GM12865 (cell line): ENCODE measurements at regions not wholly inside any gene's neighbourhood (a gene's known extent, or its start where the extent isn't known, plus 50 kb on each side); places are given as distances from the start of the nearest gene placed in this dataset.
"Not testable (repeated sequence)": the region's sequence is repeated elsewhere in the genome, so short reads cannot be mapped to it uniquely, and the experiment has no call there.

Experiments
- DNase-seq: peaks from one replicate; pipeline ENCODE4 v3.0.0; 2010; ENCODE audit warnings: low read depth
- H3K4me3 ChIP-seq: 2 replicates; pipeline ENCODE4 v1.5.1; 2011; ENCODE audit warnings: mild to moderate bottlenecking, low read depth, low read length, control low read depth
- TF ChIP-seq, protein P1 (sequence below): IDR thresholded peaks from 2 replicates; pipeline ENCODE4 v1.5.1; 2011; ENCODE audit warnings: low read length, control low read depth, low read depth, inconsistent platforms; ENCODE audit not compliant: insufficient read depth; ENCODE audit errors: missing control alignments

DNA sequence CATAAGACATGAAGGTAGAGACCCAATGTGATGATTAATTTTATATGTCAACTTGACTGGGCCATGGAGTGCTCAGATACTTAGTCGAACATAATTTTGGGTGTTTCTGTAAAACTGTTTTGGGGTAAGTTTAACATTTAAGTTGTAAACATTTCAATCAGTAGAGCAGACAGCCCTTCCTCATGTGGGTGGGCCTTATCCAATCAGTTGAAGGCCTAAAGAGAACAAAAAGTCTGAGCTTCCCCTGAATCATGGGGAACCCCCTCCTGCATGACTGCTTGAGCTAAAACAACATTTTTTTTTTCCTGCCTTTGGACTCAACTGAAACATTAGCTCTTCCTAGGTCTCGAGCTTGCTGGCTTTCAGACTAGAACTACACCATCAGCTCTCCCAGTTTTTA, 327.3 kb upstream of the SOX9 start:
- TF ChIP-seq, protein P1, sequence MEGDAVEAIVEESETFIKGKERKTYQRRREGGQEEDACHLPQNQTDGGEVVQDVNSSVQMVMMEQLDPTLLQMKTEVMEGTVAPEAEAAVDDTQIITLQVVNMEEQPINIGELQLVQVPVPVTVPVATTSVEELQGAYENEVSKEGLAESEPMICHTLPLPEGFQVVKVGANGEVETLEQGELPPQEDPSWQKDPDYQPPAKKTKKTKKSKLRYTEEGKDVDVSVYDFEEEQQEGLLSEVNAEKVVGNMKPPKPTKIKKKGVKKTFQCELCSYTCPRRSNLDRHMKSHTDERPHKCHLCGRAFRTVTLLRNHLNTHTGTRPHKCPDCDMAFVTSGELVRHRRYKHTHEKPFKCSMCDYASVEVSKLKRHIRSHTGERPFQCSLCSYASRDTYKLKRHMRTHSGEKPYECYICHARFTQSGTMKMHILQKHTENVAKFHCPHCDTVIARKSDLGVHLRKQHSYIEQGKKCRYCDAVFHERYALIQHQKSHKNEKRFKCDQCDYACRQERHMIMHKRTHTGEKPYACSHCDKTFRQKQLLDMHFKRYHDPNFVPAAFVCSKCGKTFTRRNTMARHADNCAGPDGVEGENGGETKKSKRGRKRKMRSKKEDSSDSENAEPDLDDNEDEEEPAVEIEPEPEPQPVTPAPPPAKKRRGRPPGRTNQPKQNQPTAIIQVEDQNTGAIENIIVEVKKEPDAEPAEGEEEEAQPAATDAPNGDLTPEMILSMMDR, result no peak
- no peak for DNase-seq
- H3K4me3 ChIP-seq, result no peak overlapping the region

DNA sequence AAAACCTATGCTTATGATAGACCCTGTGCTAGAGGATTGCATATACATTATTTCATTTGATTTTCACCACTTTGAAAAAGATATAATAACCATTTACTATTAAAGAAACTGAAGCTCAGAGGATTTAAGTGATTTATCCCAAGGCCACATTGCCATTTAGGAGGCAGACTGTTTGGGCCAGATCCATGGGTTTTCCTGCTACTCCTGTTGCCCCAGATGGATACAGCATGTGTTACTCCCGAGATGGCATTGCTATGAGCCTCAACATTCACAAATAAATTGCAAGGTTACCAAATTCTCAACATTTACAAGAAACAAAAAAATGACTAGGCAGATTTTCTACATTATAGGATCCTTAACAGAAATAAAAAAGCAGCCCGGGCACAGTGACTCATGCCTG, 322.1 kb upstream of the SOX9 start:
- no peak overlapping the region for H3K4me3 ChIP-seq
- no peak for DNase-seq
- TF ChIP-seq, protein P1, result no peak

DNA sequence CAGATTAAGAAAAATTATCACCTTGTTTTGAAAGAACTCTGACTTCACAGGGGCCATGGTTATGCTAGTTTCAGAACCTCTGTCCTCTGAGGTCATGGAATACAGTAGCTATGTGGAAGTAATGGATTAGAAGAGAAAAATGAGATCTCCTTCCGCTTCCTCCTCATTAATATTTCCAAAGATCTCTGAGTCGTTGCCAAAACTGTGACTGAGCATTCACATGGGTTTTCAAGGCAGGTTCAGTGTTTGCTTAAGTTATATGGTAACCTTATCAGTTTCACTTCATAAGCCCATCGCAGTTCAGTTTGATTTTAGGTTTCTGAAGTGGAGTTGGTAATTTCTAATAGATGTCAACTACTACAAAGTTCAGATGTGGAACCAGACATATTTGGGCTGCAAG, 321.2 kb upstream of the SOX9 start:
- no peak for DNase-seq
- TF ChIP-seq, protein P1, result no peak
- no peak overlapping the region for H3K4me3 ChIP-seq

DNA sequence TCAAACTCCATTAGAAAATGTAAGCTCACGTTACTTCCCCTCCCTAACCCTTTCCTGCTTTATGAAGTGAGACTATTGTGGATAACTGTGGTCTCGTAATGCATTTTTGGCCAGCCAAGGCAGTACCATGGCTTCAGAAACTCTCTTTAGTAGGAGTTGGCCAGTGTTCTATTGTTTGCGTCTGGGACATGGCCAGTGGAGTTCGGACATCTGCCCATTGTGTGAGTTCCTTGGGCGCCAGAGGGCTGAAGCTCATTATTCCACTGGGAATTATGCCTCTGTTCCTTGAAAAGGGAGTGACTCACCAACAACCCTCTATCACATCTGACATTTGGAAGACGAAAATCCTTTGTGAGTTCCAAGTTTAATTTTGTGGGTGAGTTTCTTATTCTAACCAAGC, 319.5 kb upstream of the SOX9 start:
- DNase-seq, result no peak
- TF ChIP-seq, protein P1, result no peak
- H3K4me3 ChIP-seq, result no peak overlapping the region

DNA sequence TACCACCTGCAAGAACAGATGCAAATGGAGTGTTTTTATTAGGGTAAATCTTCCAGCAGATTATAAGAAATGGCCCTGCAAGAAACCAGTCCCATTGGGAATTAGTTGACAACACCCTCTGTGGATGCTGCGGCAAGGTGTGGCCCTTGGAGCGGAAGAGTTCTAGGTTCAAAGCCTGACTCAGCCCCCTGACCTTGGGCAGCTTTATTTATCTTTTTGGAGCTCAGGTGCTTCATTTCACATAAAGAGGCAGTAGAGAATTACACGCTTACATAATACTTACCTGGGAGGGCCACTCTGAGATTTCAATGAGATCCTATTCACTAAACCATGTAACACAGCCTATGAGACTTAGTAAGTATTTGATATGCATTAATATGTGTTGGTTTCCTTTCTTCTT, 318.2 kb upstream of the SOX9 start:
- TF ChIP-seq, protein P1, result no peak
- DNase-seq, result no peak

DNA sequence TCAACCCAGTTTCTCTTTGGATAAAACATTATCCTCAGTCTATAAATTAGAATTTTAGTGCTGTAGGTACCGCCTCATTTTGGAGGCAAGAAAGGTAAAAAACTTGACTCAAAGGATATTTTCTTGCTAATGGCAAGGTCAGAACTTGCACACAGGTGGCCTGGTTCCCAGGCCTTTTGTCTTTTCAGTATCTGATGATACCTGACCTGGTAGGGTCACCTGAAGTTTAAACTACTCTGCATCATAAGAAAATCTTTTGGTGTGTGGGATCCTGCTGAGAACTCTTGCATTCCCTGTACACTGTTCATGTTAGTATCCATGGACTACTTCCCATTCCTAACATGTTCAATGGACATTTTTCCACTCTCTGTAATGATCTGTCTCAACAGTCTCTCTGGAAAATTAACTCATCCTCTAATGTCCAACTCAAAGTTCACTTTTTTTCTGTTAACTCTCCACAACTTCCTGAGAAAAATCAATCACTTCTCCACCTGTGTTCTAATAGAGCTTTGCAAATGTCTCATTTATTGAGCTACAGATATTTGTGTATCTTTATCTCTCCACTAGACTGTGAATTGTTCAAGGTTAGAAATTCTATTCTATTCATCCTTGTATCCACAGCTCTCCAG, 317.1 kb upstream of the SOX9 start:
- H3K4me3 ChIP-seq, result no peak overlapping the region
- DNase-seq, result no peak
- TF ChIP-seq, protein P1, result no peak

More for the DNA sequence above, 318.2 kb upstream of the SOX9 start:
- no peak overlapping the region for H3K4me3 ChIP-seq

DNA sequence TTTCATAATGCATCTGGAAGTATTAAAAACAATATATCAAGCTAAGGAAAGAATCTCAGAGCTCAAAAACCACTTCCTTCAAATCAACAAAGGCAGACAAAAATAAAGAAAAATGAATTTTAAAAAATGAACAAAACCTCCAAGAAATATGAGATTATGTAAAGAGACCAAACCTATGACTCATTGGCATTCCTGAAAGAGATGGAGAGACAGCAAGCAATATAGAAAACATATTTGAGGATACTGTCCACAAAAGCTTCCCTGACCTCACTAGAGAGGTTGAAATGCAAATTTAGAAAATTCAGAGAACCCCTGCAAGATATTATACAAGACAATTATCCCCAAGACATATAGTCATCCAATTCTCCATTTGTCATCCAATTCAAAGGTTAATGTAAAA, 311.3 kb upstream of the SOX9 start:
- TF ChIP-seq, protein P1, result no peak
- no peak overlapping the region for H3K4me3 ChIP-seq
- DNase-seq, result no peak

DNA sequence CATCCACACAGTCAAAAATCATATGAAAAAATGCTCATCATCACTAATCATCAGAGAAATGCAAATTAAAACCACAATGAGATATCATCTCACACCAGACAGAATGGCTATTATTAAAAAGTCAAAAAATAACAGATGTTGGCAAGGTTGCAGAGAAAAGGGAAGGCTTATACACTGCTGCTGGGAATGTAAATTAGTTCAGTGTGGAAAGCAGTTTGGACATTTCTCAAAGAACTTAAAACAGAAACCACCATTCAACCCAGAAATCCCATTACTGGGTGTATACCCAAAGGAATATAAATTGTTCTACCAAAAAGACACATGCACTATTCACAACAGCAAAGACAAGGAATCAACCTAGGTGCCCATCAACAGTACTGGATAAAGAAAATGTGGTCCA, 307.0 kb upstream of the SOX9 start:
- not testable (repeated sequence) for DNase-seq, H3K4me3 ChIP-seq
